ENCODE measurements at regions not wholly inside any gene's neighbourhood (a gene's known extent, or its start where the extent isn't known, plus 50 kb on each side); places are given as distances from the start of the nearest gene placed in this dataset.
"Not testable (repeated sequence)": the region's sequence is repeated elsewhere in the genome, so short reads cannot be mapped to it uniquely, and the experiment has no call there.

DNA sequence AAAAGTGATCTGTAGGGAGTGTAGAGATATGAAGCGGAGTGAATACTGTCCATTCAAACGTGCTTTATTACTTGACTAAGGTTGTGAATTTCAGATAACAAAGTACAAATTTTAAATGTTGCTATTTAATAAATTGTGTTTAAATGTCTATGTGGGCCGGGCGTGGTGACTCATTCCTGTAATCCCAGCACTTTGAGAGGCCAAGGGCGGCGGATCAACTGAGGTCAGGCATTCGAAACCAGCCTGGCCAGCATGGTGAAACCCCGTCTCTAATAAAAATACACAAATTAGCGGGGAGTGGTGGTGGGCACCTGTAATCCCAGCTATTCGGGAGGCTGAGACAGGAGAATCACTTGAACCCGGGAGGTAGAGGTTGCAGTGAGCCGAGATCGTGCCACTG, 1544.1 kb downstream of the SLITRK5 start:
- H3K36me3 ChIP-seq (ENCODE audit: insufficient read depth, low read length); H3K9ac ChIP-seq (ENCODE audit: low read length); H3K9me2 ChIP-seq (replicated peaks; ENCODE audit: insufficient read depth, low read length); H3K79me2 ChIP-seq (ENCODE audit: low read length); H3K27ac ChIP-seq (ENCODE audit: low read length); H3K9me3 ChIP-seq (ENCODE audit: low read length); H3K4me1 ChIP-seq (ENCODE audit: low read length); DNase-seq; H4K20me1 ChIP-seq (ENCODE audit: insufficient read depth, low read depth, low read length); H3K27me3 ChIP-seq (ENCODE audit: low read length): not testable (repeated sequence)
- Histone ChIP-seq H3K4me2 (ENCODE audit: low read depth, low read length, poor library complexity, severe bottlenecking) (peak overlapping the region; percentile 37), H2AFZ (ENCODE audit: low read length) (peak overlapping the region; percentile 88), H3K4me3 (ENCODE audit: low read length) (peak overlapping the region; percentile 33)

DNA sequence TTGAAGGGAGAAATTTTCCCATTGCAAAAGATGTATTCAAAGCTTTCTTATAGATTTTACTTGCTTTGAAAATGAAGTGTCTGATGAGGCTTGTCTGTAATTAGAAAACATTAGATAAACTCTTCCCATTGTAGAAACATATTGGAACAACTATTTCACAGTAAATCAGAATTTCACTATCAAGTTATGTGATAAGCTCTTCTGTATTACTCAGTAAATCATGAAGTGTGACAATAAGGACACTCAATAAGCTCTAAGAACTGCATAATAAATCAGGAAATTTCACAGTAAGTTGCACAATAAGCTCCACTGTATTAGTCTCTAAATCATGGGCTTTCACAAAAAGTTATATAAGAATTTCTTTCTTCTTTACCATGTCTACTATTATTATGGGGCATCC, 1546.6 kb downstream of the SLITRK5 start:
- no peak for DNase-seq
- H3K79me2 ChIP-seq (ENCODE audit: low read length): no peaks in the 10 kb centered on the region
- no peaks in the 10 kb centered on the region for H3K9me2 ChIP-seq (replicated peaks; ENCODE audit: insufficient read depth, low read length)
- no peak overlapping the region for H3K9ac ChIP-seq (ENCODE audit: low read length)
- H3K9me3 ChIP-seq (ENCODE audit: low read length): peaks cover 18% of the 10 kb centered on the region
- H4K20me1 ChIP-seq (ENCODE audit: insufficient read depth, low read depth, low read length): no peaks in the 10 kb centered on the region
- no peaks in the 10 kb centered on the region for H3K27me3 ChIP-seq (ENCODE audit: low read length)
- peaks cover 7% of the 10 kb centered on the region for H3K4me1 ChIP-seq (ENCODE audit: low read length)
- H2AFZ ChIP-seq (ENCODE audit: low read length): peak overlapping the region; percentile 73; the same call in 1 of the 2 replicates
- H3K4me2 ChIP-seq (ENCODE audit: low read depth, low read length, poor library complexity, severe bottlenecking): no peak overlapping the region
- no peak overlapping the region for H3K27ac ChIP-seq (ENCODE audit: low read length)
- H3K4me3 ChIP-seq (ENCODE audit: low read length): no peak overlapping the region
- no peaks in the 10 kb centered on the region for H3K36me3 ChIP-seq (ENCODE audit: insufficient read depth, low read length)

DNA sequence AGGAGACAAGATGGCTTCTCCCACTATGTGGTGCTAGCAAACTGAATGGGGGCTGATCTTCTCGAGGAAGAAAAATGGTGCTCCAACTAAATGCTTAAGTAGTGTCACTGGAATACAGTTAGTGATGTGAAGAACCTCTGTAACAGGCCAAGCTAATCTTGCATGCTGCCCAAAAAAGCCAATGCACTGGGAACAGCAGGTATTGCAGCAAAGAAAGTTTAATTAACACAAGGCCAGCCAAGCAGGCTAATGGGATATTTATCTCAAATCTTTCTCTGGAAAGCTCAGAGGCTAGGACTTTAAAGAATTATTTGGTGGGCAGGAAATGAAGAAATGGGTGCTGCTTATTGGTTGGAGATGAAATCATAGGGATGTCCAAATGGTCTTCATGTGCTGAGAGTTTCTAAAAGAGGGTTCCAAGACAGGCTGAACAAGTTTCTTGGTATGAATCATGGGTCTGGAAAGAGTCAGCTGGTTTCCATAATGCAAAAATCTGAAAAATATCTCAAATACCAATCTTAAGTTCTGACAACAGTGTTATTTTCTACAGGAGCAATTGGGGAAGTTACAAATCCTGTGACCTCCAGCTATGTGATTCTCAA, 1550.5 kb downstream of the SLITRK5 start:
- H3K27ac ChIP-seq (ENCODE audit: low read length): no peak overlapping the region

DNA sequence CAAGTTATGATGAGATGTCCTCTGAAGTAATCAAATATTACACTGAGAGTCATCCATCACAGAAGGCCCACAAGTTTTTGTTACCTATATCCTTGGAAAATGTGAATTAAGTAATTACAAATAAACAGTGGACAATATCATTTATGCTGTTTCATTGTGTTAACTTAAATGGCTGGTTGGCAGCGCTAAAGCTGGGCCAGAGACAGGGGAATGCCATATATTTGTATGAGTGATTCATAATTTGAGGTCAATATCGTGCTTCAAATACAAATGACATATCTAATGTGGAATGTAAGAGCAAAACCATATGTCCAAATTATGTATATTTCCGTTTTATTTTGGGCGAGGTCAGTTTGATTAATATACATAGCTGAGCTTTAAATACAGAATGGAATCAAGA, 1556.2 kb downstream of the SLITRK5 start:
- H3K9me2 ChIP-seq (replicated peaks; ENCODE audit: insufficient read depth, low read length): no peaks in the 10 kb centered on the region
- no peak for DNase-seq
- no peaks in the 10 kb centered on the region for H4K20me1 ChIP-seq (ENCODE audit: insufficient read depth, low read depth, low read length)
- no peak overlapping the region for H3K4me2 ChIP-seq (ENCODE audit: low read depth, low read length, poor library complexity, severe bottlenecking)
- H3K79me2 ChIP-seq (ENCODE audit: low read length): no peaks in the 10 kb centered on the region
- peaks cover 10% of the 10 kb centered on the region for H3K9me3 ChIP-seq (ENCODE audit: low read length)
- H3K27me3 ChIP-seq (ENCODE audit: low read length): no peaks in the 10 kb centered on the region
- H3K36me3 ChIP-seq (ENCODE audit: insufficient read depth, low read length): no peaks in the 10 kb centered on the region
- H3K9ac ChIP-seq (ENCODE audit: low read length): no peak overlapping the region
- H3K27ac ChIP-seq (ENCODE audit: low read length): no peak overlapping the region
- no peak overlapping the region for H3K4me3 ChIP-seq (ENCODE audit: low read length)
- 0 out of 2 replicates have a peak overlapping the region, but pooled peaks have one; percentile 2 for H2AFZ ChIP-seq (ENCODE audit: low read length)
- H3K4me1 ChIP-seq (ENCODE audit: low read length): peaks cover under 1% of the 10 kb centered on the region; the same call in 1 of the 2 replicates

More for the DNA sequence above, 1550.5 kb downstream of the SLITRK5 start:
- H3K4me2 ChIP-seq (ENCODE audit: low read depth, low read length, poor library complexity, severe bottlenecking): no peak overlapping the region
- DNase-seq: no peak
- no peak overlapping the region for H3K9ac ChIP-seq (ENCODE audit: low read length)
- H4K20me1 ChIP-seq (ENCODE audit: insufficient read depth, low read depth, low read length): no peaks in the 10 kb centered on the region
- no peaks in the 10 kb centered on the region for H3K27me3 ChIP-seq (ENCODE audit: low read length)
- peaks cover 26% of the 10 kb centered on the region for H3K9me3 ChIP-seq (ENCODE audit: low read length)
- no peaks in the 10 kb centered on the region for H3K4me1 ChIP-seq (ENCODE audit: low read length)
- H3K36me3 ChIP-seq (ENCODE audit: insufficient read depth, low read length): no peaks in the 10 kb centered on the region
- no peak overlapping the region for H3K4me3 ChIP-seq (ENCODE audit: low read length)
- no peaks in the 10 kb centered on the region for H3K79me2 ChIP-seq (ENCODE audit: low read length)
- H2AFZ ChIP-seq (ENCODE audit: low read length): no peak overlapping the region
- no peaks in the 10 kb centered on the region for H3K9me2 ChIP-seq (replicated peaks; ENCODE audit: insufficient read depth, low read length)

DNA sequence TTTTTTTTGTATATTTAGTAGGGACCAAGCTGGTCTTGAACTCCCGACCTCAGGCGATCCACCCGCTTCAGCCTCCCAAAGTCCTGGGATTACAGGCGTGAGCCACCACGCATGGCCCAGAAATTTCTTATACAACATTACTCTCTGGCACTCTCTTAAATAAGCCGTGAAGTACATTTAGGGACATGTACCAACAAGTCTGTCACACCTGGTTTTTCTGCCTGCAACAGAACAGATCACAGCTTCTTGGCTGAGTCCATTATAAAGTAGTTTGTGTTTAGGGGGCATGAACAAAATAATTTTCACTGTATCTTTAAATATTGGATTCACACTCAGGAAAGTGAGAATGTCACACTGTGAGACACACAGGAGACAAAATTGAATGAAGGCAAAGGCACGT, 1567.3 kb downstream of the SLITRK5 start:
- H3K9me2 ChIP-seq (replicated peaks; ENCODE audit: insufficient read depth, low read length): no peaks in the 10 kb centered on the region
- no peak for DNase-seq
- no peak overlapping the region for H3K27ac ChIP-seq (ENCODE audit: low read length)
- no peaks in the 10 kb centered on the region for H3K79me2 ChIP-seq (ENCODE audit: low read length)
- H3K4me2 ChIP-seq (ENCODE audit: low read depth, low read length, poor library complexity, severe bottlenecking): no peak overlapping the region
- H2AFZ ChIP-seq (ENCODE audit: low read length): 0 out of 2 replicates have a peak overlapping the region, but pooled peaks have one; percentile 15
- no peaks in the 10 kb centered on the region for H3K9me3 ChIP-seq (ENCODE audit: low read length)
- no peak overlapping the region for H3K9ac ChIP-seq (ENCODE audit: low read length)
- no peaks in the 10 kb centered on the region for H3K36me3 ChIP-seq (ENCODE audit: insufficient read depth, low read length)
- no peaks in the 10 kb centered on the region for H3K27me3 ChIP-seq (ENCODE audit: low read length)
- no peaks in the 10 kb centered on the region for H3K4me1 ChIP-seq (ENCODE audit: low read length)
- H3K4me3 ChIP-seq (ENCODE audit: low read length): no peak overlapping the region
- H4K20me1 ChIP-seq (ENCODE audit: insufficient read depth, low read depth, low read length): no peaks in the 10 kb centered on the region

DNA sequence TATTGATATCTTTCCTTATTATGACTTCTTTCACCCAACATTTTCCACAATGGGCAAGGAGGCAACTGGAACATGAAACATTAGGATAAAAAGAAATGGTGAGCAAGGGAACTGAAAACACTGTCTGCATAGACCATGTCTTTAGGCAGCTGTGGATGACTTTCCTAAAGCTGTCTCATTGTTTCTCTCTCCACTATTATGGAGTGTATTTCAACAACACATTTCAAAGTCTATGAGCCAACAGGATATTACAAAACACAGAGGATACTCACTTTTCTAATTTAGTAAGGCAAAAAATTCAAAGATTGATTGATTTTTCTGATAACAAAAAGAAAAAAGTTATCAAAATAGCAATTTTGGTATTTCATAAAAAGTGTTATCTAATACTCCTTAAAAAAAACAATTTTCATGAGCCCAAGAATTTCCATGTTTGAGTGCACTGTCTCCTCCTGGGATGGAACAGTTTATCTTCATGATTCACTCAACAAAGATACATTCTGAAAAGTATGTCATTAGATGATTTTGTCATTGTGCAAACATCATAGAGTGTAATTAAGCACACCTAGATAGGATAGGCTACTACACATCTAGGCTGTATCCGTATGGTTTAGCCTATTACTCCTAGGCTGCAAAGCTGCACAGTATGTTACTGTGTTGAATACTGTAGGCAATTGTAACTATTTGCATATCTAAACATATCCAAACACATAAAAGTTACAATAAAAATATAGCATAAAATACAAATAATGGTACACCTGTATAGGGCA, 1568.4 kb downstream of the SLITRK5 start:
- H3K9me3 ChIP-seq (ENCODE audit: low read length): no peaks in the 10 kb centered on the region
- DNase-seq: no peak
- no peak overlapping the region for H3K4me2 ChIP-seq (ENCODE audit: low read depth, low read length, poor library complexity, severe bottlenecking)
- no peaks in the 10 kb centered on the region for H3K79me2 ChIP-seq (ENCODE audit: low read length)
- H2AFZ ChIP-seq (ENCODE audit: low read length): peak overlapping the region; percentile 75; the same call in 1 of the 2 replicates
- no peaks in the 10 kb centered on the region for H3K27me3 ChIP-seq (ENCODE audit: low read length)
- no peaks in the 10 kb centered on the region for H3K36me3 ChIP-seq (ENCODE audit: insufficient read depth, low read length)
- no peak overlapping the region for H3K27ac ChIP-seq (ENCODE audit: low read length)
- H3K9ac ChIP-seq (ENCODE audit: low read length): no peak overlapping the region
- H3K4me1 ChIP-seq (ENCODE audit: low read length): no peaks in the 10 kb centered on the region
- no peaks in the 10 kb centered on the region for H3K9me2 ChIP-seq (replicated peaks; ENCODE audit: insufficient read depth, low read length)
- H4K20me1 ChIP-seq (ENCODE audit: insufficient read depth, low read depth, low read length): no peaks in the 10 kb centered on the region
- H3K4me3 ChIP-seq (ENCODE audit: low read length): no peak overlapping the region

DNA sequence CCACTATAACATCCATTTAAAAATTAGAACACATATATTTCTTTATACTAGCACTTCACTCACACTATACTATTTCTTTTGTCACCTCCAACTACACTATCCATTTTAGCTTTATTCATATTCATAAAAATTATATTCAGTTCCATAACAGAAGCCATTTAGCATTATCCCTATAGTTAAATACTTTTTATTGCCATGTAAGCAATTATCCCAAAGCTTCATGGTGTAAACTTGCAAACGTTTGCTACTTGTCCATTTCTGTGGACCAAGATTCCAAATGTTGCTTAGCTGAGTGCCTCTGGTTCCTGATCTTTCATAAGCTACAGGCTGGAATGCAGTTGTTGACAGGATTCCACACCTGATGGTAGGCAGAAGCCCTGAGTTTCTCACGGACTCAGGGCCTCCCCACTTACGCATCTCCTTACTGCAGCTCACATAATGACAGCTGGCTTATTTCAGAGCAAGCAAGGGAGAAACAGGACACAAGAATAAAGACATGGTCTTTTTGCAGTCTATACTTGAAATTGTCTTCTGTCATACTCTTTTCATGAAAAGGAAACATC, 1584.8 kb downstream of the SLITRK5 start:
- Histone ChIP-seq H3K9ac (ENCODE audit: low read length) (no peak overlapping the region), H3K27ac (ENCODE audit: low read length) (no peak overlapping the region), H3K9me3 (ENCODE audit: low read length) (peaks cover 28% of the 10 kb centered on the region), H3K36me3 (ENCODE audit: insufficient read depth, low read length) (no peaks in the 10 kb centered on the region; the same call in 1 of the 2 replicates), H3K4me3 (ENCODE audit: low read length) (no peak overlapping the region), H3K79me2 (ENCODE audit: low read length) (no peaks in the 10 kb centered on the region), H2AFZ (ENCODE audit: low read length) (peak overlapping the region; percentile 91), H3K4me2 (ENCODE audit: low read depth, low read length, poor library complexity, severe bottlenecking) (no peak overlapping the region), H3K4me1 (ENCODE audit: low read length) (no peaks in the 10 kb centered on the region), H3K27me3 (ENCODE audit: low read length) (no peaks in the 10 kb centered on the region), H4K20me1 (ENCODE audit: insufficient read depth, low read depth, low read length) (no peaks in the 10 kb centered on the region), H3K9me2 (replicated peaks; ENCODE audit: insufficient read depth, low read length) (no peaks in the 10 kb centered on the region)
- no peak for DNase-seq

DNA sequence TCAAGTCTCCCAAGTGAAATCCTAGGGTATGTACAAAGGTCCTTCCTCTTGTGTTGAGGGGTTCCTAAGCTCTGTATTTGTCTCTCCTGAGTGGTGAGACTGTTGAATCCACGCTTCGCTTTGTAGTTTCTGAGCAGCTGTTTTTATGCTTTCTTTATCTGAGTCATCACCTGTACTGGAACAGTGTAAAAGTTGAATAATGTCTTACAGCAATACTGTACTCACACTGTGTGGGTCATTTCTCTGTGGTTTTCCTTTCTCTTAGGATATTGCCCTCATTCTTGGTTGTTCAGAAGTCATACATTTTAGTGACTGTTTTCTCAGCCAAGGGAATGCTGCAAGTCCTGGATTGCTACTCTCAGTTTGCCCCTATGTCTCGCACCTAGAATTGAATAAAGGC, 1596.6 kb downstream of the SLITRK5 start:
- Histone ChIP-seq H3K4me1 (ENCODE audit: low read length) (peaks cover 7% of the 10 kb centered on the region; the same call in 1 of the 2 replicates), H3K9me3 (ENCODE audit: low read length) (peaks cover 6% of the 10 kb centered on the region; the same call in 1 of the 2 replicates), H3K27me3 (ENCODE audit: low read length) (no peaks in the 10 kb centered on the region), H2AFZ (ENCODE audit: low read length) (peak overlapping the region; percentile 45), H3K9me2 (replicated peaks; ENCODE audit: insufficient read depth, low read length) (no peaks in the 10 kb centered on the region), H4K20me1 (ENCODE audit: insufficient read depth, low read depth, low read length) (no peaks in the 10 kb centered on the region), H3K27ac (ENCODE audit: low read length) (no peak overlapping the region), H3K9ac (ENCODE audit: low read length) (no peak overlapping the region), H3K4me2 (ENCODE audit: low read depth, low read length, poor library complexity, severe bottlenecking) (peak overlapping the region; percentile 7), H3K79me2 (ENCODE audit: low read length) (no peaks in the 10 kb centered on the region), H3K36me3 (ENCODE audit: insufficient read depth, low read length) (no peaks in the 10 kb centered on the region), H3K4me3 (ENCODE audit: low read length) (no peak overlapping the region)
- DNase-seq: no peak
